Activated CD8-positive, alpha-beta T cell treated with anti-CD3 and anti-CD28 coated beads for 36 hours (primary cell): ENCODE measurements at regions not wholly inside any gene's neighbourhood (a gene's known extent, or its start where the extent isn't known, plus 50 kb on each side); places are given as distances from the start of the nearest gene placed in this dataset.

Experiments
- ATAC-seq: fragments of 200-7000 bp; cut with Tn5 transposase; one replicate; pipeline ENCODE4 v1.10.0; 2021; ENCODE audit warnings: mild to moderate bottlenecking, moderate library complexity
- CTCF ChIA-PET: fragments of 350-600 bp; sonication (Branson Sonifier 250); formaldehyde crosslinking; loops from one replicate; lab custom pipeline; 2021; ENCODE audit warnings: antibody characterized with exemption; lab: Charles Lee
- POLR2A ChIA-PET: fragments of 350-600 bp; sonication (Branson Sonifier 250); formaldehyde crosslinking; loops from one replicate; lab custom pipeline; 2021; ENCODE audit warnings: antibody characterized with exemption; lab: Charles Lee
- DNase-seq: peaks from one replicate; pipeline ENCODE4 v3.0.0-alpha.2; 2020
- H3K27ac Mint-ChIP-seq: one replicate; pipeline ENCODE4 v1.8.0; 2021; ENCODE audit warnings: mild to moderate bottlenecking, mixed read lengths
- H3K27me3 Mint-ChIP-seq: one replicate; pipeline ENCODE4 v1.8.0; 2021; ENCODE audit warnings: mixed read lengths
- H3K36me3 Mint-ChIP-seq: one replicate; pipeline ENCODE4 v1.8.0; 2021; ENCODE audit warnings: low read depth, mixed read lengths
- H3K4me1 Mint-ChIP-seq: one replicate; pipeline ENCODE4 v1.8.0; 2021; ENCODE audit warnings: low read depth, mixed read lengths
- H3K4me3 Mint-ChIP-seq: one replicate; pipeline ENCODE4 v1.8.0; 2021; ENCODE audit warnings: mild to moderate bottlenecking, moderate library complexity, mixed read lengths
- H3K9me3 Mint-ChIP-seq: one replicate; pipeline ENCODE4 v1.8.0; 2021; ENCODE audit warnings: mixed read lengths
- intact Hi-C: fragments of 100-400 bp; cut with micrococcal nuclease; formaldehyde crosslinking; loops from one replicate; pipeline ENCODE4 v1.10.0; 2022
- TF ChIP-seq, protein P1 (sequence below): fragments of 200-600 bp; IDR thresholded peaks from one replicate; pipeline ENCODE4 v1.8.0; 2022; ENCODE audit warnings: antibody characterized with exemption, mild to moderate bottlenecking

- ATAC-seq: no peak
- Mint-ChIP-seq H3K27me3 (no peaks in the 10 kb centered on the region), H3K4me3 (no peak overlapping the region), H3K27ac (no peak overlapping the region), H3K4me1 (no peaks in the 10 kb centered on the region), H3K36me3 (no peaks in the 10 kb centered on the region), H3K9me3 (no peaks in the 10 kb centered on the region)
- TF ChIP-seq, protein P1, sequence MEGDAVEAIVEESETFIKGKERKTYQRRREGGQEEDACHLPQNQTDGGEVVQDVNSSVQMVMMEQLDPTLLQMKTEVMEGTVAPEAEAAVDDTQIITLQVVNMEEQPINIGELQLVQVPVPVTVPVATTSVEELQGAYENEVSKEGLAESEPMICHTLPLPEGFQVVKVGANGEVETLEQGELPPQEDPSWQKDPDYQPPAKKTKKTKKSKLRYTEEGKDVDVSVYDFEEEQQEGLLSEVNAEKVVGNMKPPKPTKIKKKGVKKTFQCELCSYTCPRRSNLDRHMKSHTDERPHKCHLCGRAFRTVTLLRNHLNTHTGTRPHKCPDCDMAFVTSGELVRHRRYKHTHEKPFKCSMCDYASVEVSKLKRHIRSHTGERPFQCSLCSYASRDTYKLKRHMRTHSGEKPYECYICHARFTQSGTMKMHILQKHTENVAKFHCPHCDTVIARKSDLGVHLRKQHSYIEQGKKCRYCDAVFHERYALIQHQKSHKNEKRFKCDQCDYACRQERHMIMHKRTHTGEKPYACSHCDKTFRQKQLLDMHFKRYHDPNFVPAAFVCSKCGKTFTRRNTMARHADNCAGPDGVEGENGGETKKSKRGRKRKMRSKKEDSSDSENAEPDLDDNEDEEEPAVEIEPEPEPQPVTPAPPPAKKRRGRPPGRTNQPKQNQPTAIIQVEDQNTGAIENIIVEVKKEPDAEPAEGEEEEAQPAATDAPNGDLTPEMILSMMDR: no peak
- no peak for DNase-seq
- ChIA-PET POLR2A (no interaction called here), CTCF (no interaction called here)
- intact Hi-C loops: no loop called here
Measured at GRCh38 chr22:49079743-49080500, 747.8 kb downstream of the BRD1 start.

DNA sequence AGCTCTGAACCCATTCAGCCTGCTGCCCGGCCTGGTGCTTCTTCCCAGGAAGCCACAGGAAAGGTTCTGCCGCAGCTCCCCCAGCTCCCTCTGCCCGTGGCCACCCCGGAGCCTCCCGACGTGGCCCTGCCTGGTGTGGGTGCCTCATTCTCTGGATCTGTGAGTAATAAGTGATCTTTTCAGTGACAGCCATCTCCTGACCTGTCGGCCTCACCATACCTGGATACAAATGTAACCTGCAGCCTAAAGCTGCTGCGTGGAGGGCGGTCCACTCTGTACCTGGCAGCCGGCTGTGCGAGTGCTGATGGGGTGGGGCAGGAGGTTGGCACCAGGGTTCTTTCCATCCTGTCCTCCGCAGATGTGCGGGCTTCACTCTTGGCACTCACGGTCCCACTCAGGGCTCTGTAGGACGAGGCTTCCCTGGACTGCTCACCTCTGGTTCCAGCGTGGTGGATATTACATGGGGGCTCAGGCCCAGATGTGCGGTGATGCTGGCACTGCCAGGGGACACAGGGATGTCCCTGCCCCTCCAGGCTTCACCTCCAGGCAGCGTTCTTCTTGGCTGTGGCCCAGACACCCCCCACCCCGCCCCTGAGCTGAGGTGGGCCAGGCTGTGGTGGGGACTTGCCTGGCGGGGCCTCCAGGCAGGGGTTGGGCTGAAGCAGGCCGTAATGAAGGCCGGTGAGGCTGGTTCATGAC lies 748.5 kb downstream of the BRD1 start:
- POLR2A ChIA-PET: no interaction called here
- H3K27ac Mint-ChIP-seq: no peak overlapping the region

DNA sequence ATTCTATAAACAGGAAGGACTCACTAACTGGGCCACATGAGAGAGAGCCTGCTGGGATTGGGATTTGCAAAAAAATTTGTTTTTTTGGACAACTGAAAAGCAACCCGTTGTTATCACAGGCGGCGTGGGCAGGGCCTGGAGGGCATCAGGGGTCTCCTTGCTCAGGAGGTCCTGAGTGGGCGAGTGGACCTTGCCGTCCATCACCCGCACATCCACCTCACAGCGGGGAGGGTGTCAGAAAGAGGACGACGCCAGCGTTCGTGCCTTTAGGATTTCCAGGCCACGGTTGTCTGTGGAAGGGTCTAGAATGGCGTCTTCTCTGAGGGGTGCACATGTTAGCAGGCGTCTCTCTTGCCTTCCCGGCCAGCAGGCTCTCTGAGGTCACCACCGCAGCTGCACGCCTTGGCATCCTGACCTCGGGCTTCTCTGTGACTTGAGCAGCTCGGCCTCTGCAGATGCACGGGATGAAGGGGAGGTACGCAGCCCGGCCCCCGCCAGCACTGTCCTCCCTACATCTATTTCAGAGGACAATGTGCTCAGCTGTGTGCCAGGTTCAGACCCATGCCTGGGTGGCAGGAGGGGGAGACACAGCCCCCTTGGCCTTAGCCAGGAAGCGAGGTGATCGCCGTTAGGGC lies 749.5 kb downstream of the BRD1 start:
- POLR2A ChIA-PET: no interaction called here
- Mint-ChIP-seq H3K4me3 (no peak overlapping the region), H3K27me3 (no peaks in the 10 kb centered on the region), H3K27ac (no peak overlapping the region), H3K4me1 (no peaks in the 10 kb centered on the region), H3K36me3 (no peaks in the 10 kb centered on the region), H3K9me3 (no peaks in the 10 kb centered on the region)
- DNase-seq (no peak), ATAC-seq (no peak)
- intact Hi-C loops: no loop called here
- CTCF ChIA-PET: no interaction called here
- TF ChIP-seq, protein P1: no peak

More for the DNA sequence above, 748.5 kb downstream of the BRD1 start:
- TF ChIP-seq, protein P1: no peak
- no peaks in the 10 kb centered on the region for H3K36me3 Mint-ChIP-seq
- H3K4me3 Mint-ChIP-seq: no peak overlapping the region
- no peak for ATAC-seq
- H3K4me1 Mint-ChIP-seq: no peaks in the 10 kb centered on the region
- H3K27me3 Mint-ChIP-seq: no peaks in the 10 kb centered on the region
- no peaks in the 10 kb centered on the region for H3K9me3 Mint-ChIP-seq
- CTCF ChIA-PET: no interaction called here
- DNase-seq: no peak
- intact Hi-C loops: no loop called here

DNA sequence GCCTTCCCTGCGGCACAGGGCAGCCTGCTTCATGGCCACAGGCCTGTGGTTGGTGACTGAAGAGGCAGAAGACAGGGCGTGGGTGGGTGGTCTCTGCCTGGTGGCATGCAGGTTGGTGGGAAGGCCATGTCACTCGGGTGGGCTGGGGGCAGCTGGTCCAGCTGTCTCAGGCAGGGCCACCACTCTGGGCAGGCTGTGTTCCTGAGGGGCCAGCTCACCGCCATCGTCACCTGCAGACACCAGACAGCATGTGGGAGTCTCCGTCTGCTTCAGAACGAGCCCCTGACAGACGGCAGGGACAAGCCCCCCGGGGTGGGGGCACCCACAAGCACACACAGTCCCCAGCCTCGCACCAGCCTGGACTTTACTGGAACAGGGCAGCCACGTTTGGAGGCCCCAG lies 750.1 kb downstream of the BRD1 start:
- Mint-ChIP-seq H3K27me3 (no peaks in the 10 kb centered on the region), H3K36me3 (no peaks in the 10 kb centered on the region), H3K4me3 (no peak overlapping the region), H3K9me3 (no peaks in the 10 kb centered on the region), H3K4me1 (no peaks in the 10 kb centered on the region), H3K27ac (no peak overlapping the region)
- POLR2A ChIA-PET: no interaction called here
- intact Hi-C loops: no loop called here
- ATAC-seq: no peak
- TF ChIP-seq, protein P1: no peak
- no peak for DNase-seq
- CTCF ChIA-PET: no interaction called here

GRCh38 chr22:49077036-49077393 lies 750.7 kb downstream of the BRD1 start:
- Mint-ChIP-seq H3K4me3 (no peak overlapping the region), H3K27me3 (no peaks in the 10 kb centered on the region), H3K4me1 (no peaks in the 10 kb centered on the region), H3K36me3 (no peaks in the 10 kb centered on the region), H3K27ac (no peak overlapping the region), H3K9me3 (no peaks in the 10 kb centered on the region)
- ChIA-PET POLR2A (no interaction called here), CTCF (no interaction called here)
- ATAC-seq: no peak
- DNase-seq: no peak
- TF ChIP-seq, protein P1: no peak
- intact Hi-C loops: no loop called here
